ENCODE measurements at regions not wholly inside any gene's neighbourhood (a gene's known extent, or its start where the extent isn't known, plus 50 kb on each side); places are given as distances from the start of the nearest gene placed in this dataset.

DNA sequence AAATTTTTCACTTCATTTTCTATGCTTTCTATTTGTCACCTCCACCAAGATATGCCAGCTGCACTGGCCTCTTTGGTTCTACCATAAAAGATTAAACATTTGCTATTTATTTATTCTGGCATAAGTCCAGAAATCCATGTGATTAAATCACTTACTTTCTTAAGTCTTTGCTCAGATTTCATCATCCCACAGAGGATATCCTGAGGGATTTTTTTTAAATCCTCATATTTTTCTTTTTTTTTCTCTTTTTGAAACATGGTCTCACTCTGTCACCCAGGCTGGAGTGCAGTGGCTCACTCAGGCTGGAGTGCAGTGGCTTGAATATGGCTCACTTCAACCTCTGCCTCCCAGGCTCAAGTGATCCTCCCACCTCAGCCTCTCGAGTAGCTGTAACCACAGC lies 645.4 kb upstream of the ATXN7L3B start:
- Histone ChIP-seq H4K20me1 (ENCODE audit: insufficient read depth) (no peaks in the 10 kb centered on the region), H3K4me1 (ENCODE audit: insufficient read depth) (no peaks in the 10 kb centered on the region), H3K36me3 (ENCODE audit: low read depth) (no peaks in the 10 kb centered on the region), H3K4me3 (no peak overlapping the region), H3K27ac (no peak overlapping the region), H3K79me2 (ENCODE audit: insufficient read depth) (no peaks in the 10 kb centered on the region), H3F3A (ENCODE audit: insufficient read depth) (no peaks in the 10 kb centered on the region), H3K9me3 (ENCODE audit: low read depth) (no peaks in the 10 kb centered on the region), H3K4me2 (ENCODE audit: unreplicated experiment) (no peak overlapping the region), H3K9me2 (ENCODE audit: insufficient read depth) (no peaks in the 10 kb centered on the region), H3K9ac (no peak overlapping the region), H3K27me3 (replicated peaks; ENCODE audit: insufficient read depth) (no peaks in the 10 kb centered on the region), H2AFZ (no peak overlapping the region)
- DNase-seq, result no peak
- WGBS, 2 experiments (ENCODE audit: low coverage in 1 of 2, low lambda C conversion rate in 2 of 2, missing lambda C conversion rate in 2 of 2), result 0 to 14% methylated on average over 1 of the region's 1 CpG
- in situ Hi-C loops (cut with MboI), result no loop called here
- no peak for TF ChIP-seq EZH2phosphoT487 (IDR thresholded peaks at IDR 0.05; ENCODE audit: insufficient read depth, low read depth)
- no peak for TF ChIP-seq EZH2 (IDR thresholded peaks at IDR 0.05; ENCODE audit: insufficient read depth, poor library complexity, severe bottlenecking)

DNA sequence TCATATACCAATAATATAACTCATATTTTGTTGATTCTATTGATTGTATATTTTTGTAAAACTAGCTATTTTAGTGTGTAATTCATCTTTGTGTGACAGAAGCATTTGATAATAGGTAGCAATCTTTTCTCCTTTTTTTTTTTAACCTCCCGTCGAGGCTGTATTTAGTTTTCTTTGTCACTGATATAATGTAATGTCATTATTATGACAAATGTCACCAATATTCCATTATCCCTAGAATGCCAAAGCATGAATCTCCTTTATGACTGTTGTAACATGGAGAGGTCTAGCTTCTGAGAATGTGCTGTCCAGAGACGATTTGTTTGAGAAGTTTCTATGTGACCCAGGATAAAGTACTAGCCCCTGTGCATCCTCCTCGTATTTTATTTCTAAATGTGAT lies 639.0 kb upstream of the ATXN7L3B start:
- Histone ChIP-seq H3F3A (ENCODE audit: insufficient read depth) (no peaks in the 10 kb centered on the region), H3K9me2 (ENCODE audit: insufficient read depth) (no peaks in the 10 kb centered on the region), H4K20me1 (ENCODE audit: insufficient read depth) (no peaks in the 10 kb centered on the region), H3K79me2 (ENCODE audit: insufficient read depth) (no peaks in the 10 kb centered on the region), H3K4me2 (ENCODE audit: unreplicated experiment) (no peak overlapping the region), H3K27ac (no peak overlapping the region), H3K27me3 (replicated peaks; ENCODE audit: insufficient read depth) (no peaks in the 10 kb centered on the region), H3K4me3 (no peak overlapping the region), H3K36me3 (ENCODE audit: low read depth) (no peaks in the 10 kb centered on the region), H3K4me1 (ENCODE audit: insufficient read depth) (no peaks in the 10 kb centered on the region), H2AFZ (no peak overlapping the region), H3K9me3 (ENCODE audit: low read depth) (no peaks in the 10 kb centered on the region), H3K9ac (no peak overlapping the region)
- 28 to 45% methylated on average over 4 of the region's 4 CpGs for WGBS, 2 experiments (ENCODE audit: low coverage in 1 of 2, low lambda C conversion rate in 2 of 2, missing lambda C conversion rate in 2 of 2)
- in situ Hi-C loops (cut with MboI), result no loop called here
- no peak for DNase-seq
- no peak for TF ChIP-seq EZH2 (IDR thresholded peaks at IDR 0.05; ENCODE audit: insufficient read depth, poor library complexity, severe bottlenecking)
- TF ChIP-seq EZH2phosphoT487 (IDR thresholded peaks at IDR 0.05; ENCODE audit: insufficient read depth, low read depth), result no peak

DNA sequence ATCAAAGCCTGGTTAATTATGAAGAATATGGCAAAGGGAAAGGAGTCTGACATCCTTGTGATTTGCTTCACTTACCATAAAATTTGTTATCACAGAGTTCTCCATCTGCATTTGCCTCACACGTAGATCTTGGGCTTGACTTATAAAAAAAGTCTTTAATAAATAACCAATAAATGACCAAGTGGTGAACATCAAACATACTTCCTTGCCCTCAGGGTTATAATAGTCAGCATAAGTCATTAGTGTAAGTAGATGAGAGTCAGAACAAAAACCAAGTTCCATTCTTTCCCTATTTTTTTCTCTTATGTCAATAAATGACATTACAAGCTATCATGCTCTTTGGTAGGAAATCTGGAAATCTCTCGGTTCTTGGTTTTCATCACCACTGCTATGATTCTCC lies 635.4 kb upstream of the ATXN7L3B start:
- DNase-seq, result no peak
- Histone ChIP-seq H3F3A (ENCODE audit: insufficient read depth) (no peaks in the 10 kb centered on the region), H3K36me3 (ENCODE audit: low read depth) (no peaks in the 10 kb centered on the region), H3K9me2 (ENCODE audit: insufficient read depth) (no peaks in the 10 kb centered on the region), H4K20me1 (ENCODE audit: insufficient read depth) (no peaks in the 10 kb centered on the region), H3K79me2 (ENCODE audit: insufficient read depth) (no peaks in the 10 kb centered on the region), H3K27me3 (replicated peaks; ENCODE audit: insufficient read depth) (no peaks in the 10 kb centered on the region), H3K4me1 (ENCODE audit: insufficient read depth) (no peaks in the 10 kb centered on the region), H3K27ac (no peak overlapping the region), H3K4me3 (no peak overlapping the region), H2AFZ (no peak overlapping the region), H3K4me2 (ENCODE audit: unreplicated experiment) (no peak overlapping the region), H3K9ac (no peak overlapping the region), H3K9me3 (ENCODE audit: low read depth) (no peaks in the 10 kb centered on the region)
- in situ Hi-C loops (cut with MboI), result no loop called here
- 14 to 15% methylated on average over 2 of the region's 2 CpGs for WGBS, 2 experiments (ENCODE audit: low coverage in 1 of 2, low lambda C conversion rate in 2 of 2, missing lambda C conversion rate in 2 of 2)
- TF ChIP-seq EZH2 (IDR thresholded peaks at IDR 0.05; ENCODE audit: insufficient read depth, poor library complexity, severe bottlenecking), result no peak
- TF ChIP-seq EZH2phosphoT487 (IDR thresholded peaks at IDR 0.05; ENCODE audit: insufficient read depth, low read depth), result no peak

DNA sequence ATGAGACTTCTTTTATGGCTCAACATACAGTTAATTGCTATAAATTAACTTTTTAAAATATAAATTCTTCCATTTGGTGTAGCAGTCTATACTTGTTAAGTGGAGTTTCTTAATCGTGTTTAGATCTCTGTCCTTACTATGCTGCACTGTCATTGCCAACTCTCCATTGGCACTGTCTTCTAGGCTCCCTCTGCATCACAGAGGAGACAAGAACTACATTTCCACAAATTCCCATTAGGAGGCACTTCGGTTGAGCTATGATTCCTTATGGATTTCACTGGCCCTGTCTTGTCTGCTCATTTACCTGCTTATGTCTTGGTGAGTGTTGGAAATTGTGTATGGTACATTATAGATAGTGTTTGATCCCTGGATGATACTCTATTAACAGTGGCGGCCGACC lies 630.9 kb upstream of the ATXN7L3B start:
- Histone ChIP-seq H3K4me2 (ENCODE audit: unreplicated experiment) (no peak overlapping the region), H3K4me1 (ENCODE audit: insufficient read depth) (no peaks in the 10 kb centered on the region), H3K9me3 (ENCODE audit: low read depth) (no peaks in the 10 kb centered on the region), H3K4me3 (no peak overlapping the region), H3K9me2 (ENCODE audit: insufficient read depth) (no peaks in the 10 kb centered on the region), H3K9ac (no peak overlapping the region), H3F3A (ENCODE audit: insufficient read depth) (no peaks in the 10 kb centered on the region), H3K36me3 (ENCODE audit: low read depth) (no peaks in the 10 kb centered on the region), H4K20me1 (ENCODE audit: insufficient read depth) (no peaks in the 10 kb centered on the region), H3K79me2 (ENCODE audit: insufficient read depth) (no peaks in the 10 kb centered on the region), H3K27me3 (replicated peaks; ENCODE audit: insufficient read depth) (no peaks in the 10 kb centered on the region), H3K27ac (no peak overlapping the region), H2AFZ (no peak overlapping the region)
- DNase-seq, result no peak
- TF ChIP-seq EZH2phosphoT487 (IDR thresholded peaks at IDR 0.05; ENCODE audit: insufficient read depth, low read depth) (no peak), EZH2 (IDR thresholded peaks at IDR 0.05; ENCODE audit: insufficient read depth, poor library complexity, severe bottlenecking) (no peak)
- WGBS, 2 experiments (ENCODE audit: low coverage in 1 of 2, low lambda C conversion rate in 2 of 2, missing lambda C conversion rate in 2 of 2), result 21 to 32% methylated on average over 4 of the region's 4 CpGs
- in situ Hi-C loops (cut with MboI), result no loop called here

DNA sequence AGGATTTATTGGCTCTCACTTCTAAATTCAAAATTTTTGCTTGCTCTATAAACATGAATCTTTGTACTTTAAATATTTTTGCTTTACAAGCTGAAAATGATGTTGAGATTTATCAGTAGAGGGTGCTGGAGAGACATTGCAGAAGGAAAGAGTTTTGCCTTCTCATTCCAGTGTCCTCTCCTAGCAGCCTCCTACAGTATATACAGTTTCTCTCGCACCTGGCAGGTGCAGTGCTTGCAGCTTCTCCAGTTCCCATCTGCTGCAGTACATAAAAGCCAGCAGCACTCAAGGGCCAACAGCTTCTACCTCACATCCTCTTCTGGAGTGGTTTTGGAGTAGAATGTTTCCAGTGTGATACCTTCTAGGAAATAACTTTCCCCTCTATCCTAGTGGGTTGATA lies 601.8 kb upstream of the ATXN7L3B start:
- H3K9me3 ChIP-seq (ENCODE audit: low read depth), result no peaks in the 10 kb centered on the region
- no peak overlapping the region for H3K27ac ChIP-seq
- H3K4me2 ChIP-seq (ENCODE audit: unreplicated experiment), result no peak overlapping the region
- no peak overlapping the region for H3K9ac ChIP-seq
- no peak for DNase-seq
- no peaks in the 10 kb centered on the region for H3K9me2 ChIP-seq (ENCODE audit: insufficient read depth)
- no peaks in the 10 kb centered on the region for H3K4me1 ChIP-seq (ENCODE audit: insufficient read depth)
- H3K36me3 ChIP-seq (ENCODE audit: low read depth), result no peaks in the 10 kb centered on the region
- H2AFZ ChIP-seq, result no peak overlapping the region
- no peaks in the 10 kb centered on the region for H3K79me2 ChIP-seq (ENCODE audit: insufficient read depth)
- WGBS, 2 experiments (ENCODE audit: low coverage in 1 of 2, low lambda C conversion rate in 2 of 2, missing lambda C conversion rate in 2 of 2), result 0% methylated on average over 1 of the region's 1 CpG
- in situ Hi-C loops (cut with MboI), result no loop called here
- H3K27me3 ChIP-seq (replicated peaks; ENCODE audit: insufficient read depth), result no peaks in the 10 kb centered on the region
- no peaks in the 10 kb centered on the region for H4K20me1 ChIP-seq (ENCODE audit: insufficient read depth)
- no peak overlapping the region for H3K4me3 ChIP-seq
- H3F3A ChIP-seq (ENCODE audit: insufficient read depth), result no peaks in the 10 kb centered on the region
- TF ChIP-seq EZH2phosphoT487 (IDR thresholded peaks at IDR 0.05; ENCODE audit: insufficient read depth, low read depth) (no peak), EZH2 (IDR thresholded peaks at IDR 0.05; ENCODE audit: insufficient read depth, poor library complexity, severe bottlenecking) (no peak)

Measured in GM23248 (cell line).